ENCODE measurements at regions not wholly inside any gene's neighbourhood (a gene's known extent, or its start where the extent isn't known, plus 50 kb on each side); places are given as distances from the start of the nearest gene placed in this dataset.

DNA sequence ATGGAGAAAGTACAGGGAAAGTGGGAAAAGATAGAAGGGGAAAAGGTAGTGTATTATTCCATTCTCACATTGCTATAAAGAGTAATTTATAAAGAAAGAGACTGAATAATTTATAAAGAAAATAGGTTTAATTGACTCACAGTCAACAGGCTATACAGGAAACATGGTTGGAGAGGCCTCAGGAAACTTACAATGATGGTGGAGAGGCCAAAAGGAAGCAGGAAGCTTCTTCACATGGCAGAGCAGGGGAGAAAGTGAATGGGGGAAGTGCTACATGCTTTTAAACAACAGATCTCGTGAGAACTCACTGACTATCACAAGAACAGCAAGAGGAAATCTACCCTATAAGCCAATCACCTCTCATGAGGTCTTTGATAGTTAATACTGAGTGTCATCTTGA lies 725.0 kb upstream of the FLRT2 start:
- H2AFZ ChIP-seq (ENCODE audit: low read depth) = no peak overlapping the region
- H3K9ac ChIP-seq = no peak overlapping the region
- no peak overlapping the region for H3K4me2 ChIP-seq
- no peaks in the 10 kb centered on the region for H3K27me3 ChIP-seq (ENCODE audit: insufficient read depth, low read depth)
- no peaks in the 10 kb centered on the region for H3K4me1 ChIP-seq (ENCODE audit: low read depth, poor library complexity, severe bottlenecking)
- no peak overlapping the region for H3K27ac ChIP-seq
- no peaks in the 10 kb centered on the region for H3K79me2 ChIP-seq (ENCODE audit: insufficient read depth, low read depth)
- no peaks in the 10 kb centered on the region for H3K36me3 ChIP-seq (ENCODE audit: insufficient read depth)
- no peaks in the 10 kb centered on the region for H4K20me1 ChIP-seq (ENCODE audit: insufficient read depth)
- H3K4me3 ChIP-seq (IDR thresholded peaks at IDR 0.05; ENCODE audit: insufficient read depth, low read depth, low read length) = no peak overlapping the region
- TF ChIP-seq, protein P1, sequence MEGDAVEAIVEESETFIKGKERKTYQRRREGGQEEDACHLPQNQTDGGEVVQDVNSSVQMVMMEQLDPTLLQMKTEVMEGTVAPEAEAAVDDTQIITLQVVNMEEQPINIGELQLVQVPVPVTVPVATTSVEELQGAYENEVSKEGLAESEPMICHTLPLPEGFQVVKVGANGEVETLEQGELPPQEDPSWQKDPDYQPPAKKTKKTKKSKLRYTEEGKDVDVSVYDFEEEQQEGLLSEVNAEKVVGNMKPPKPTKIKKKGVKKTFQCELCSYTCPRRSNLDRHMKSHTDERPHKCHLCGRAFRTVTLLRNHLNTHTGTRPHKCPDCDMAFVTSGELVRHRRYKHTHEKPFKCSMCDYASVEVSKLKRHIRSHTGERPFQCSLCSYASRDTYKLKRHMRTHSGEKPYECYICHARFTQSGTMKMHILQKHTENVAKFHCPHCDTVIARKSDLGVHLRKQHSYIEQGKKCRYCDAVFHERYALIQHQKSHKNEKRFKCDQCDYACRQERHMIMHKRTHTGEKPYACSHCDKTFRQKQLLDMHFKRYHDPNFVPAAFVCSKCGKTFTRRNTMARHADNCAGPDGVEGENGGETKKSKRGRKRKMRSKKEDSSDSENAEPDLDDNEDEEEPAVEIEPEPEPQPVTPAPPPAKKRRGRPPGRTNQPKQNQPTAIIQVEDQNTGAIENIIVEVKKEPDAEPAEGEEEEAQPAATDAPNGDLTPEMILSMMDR (conservative IDR thresholded peaks at IDR 0.05; ENCODE audit: low read depth, low read length) = no peak

DNA sequence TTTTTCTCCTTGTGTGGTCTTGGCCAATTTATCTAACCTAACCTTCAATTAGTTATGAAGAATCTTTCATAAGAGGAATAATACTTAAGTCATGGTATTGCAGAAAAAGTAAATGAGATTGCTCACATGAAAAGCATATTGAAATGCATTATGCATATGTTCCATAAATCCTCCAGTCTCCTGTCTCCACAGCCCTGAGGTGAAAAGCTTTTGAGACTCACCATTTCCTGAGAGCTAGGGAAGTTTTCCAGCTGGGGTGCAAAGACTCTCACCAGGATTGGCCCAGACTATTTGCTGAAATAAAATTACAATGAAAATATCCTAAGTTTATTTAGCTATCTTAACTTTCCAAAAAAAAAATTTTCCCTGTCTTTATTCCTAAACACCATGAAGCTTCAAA lies 723.8 kb upstream of the FLRT2 start:
- TF ChIP-seq, protein P1 (conservative IDR thresholded peaks at IDR 0.05; ENCODE audit: low read depth, low read length) = no peak
- Histone ChIP-seq H2AFZ (ENCODE audit: low read depth) (no peak overlapping the region), H3K27me3 (ENCODE audit: insufficient read depth, low read depth) (no peaks in the 10 kb centered on the region), H3K36me3 (ENCODE audit: insufficient read depth) (no peaks in the 10 kb centered on the region), H4K20me1 (ENCODE audit: insufficient read depth) (no peaks in the 10 kb centered on the region), H3K4me3 (IDR thresholded peaks at IDR 0.05; ENCODE audit: insufficient read depth, low read depth, low read length) (no peak overlapping the region), H3K27ac (no peak overlapping the region), H3K79me2 (ENCODE audit: insufficient read depth, low read depth) (no peaks in the 10 kb centered on the region), H3K9ac (no peak overlapping the region), H3K4me1 (ENCODE audit: low read depth, poor library complexity, severe bottlenecking) (no peaks in the 10 kb centered on the region), H3K4me2 (no peak overlapping the region)

DNA sequence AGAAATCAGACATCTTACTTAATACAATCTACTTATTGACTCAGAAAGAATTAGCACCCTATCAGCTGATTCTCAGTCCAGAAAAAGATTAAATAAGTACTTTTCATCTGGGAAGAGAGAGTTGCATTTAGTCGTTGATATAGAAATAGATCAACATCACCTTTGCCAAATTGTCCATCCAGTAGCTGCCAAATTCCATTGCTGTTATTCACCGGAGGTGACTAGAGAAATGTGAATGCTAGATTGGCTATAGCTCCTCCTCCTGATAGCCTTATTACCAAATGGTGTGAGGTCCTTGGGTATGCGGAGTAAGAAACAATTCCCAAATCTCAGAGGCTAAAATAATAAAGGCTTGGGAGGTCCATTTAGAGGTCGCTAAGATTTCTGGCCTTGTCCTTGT lies 723.3 kb upstream of the FLRT2 start:
- Histone ChIP-seq H2AFZ (ENCODE audit: low read depth) (no peak overlapping the region), H3K79me2 (ENCODE audit: insufficient read depth, low read depth) (no peaks in the 10 kb centered on the region), H3K4me1 (ENCODE audit: low read depth, poor library complexity, severe bottlenecking) (no peaks in the 10 kb centered on the region), H4K20me1 (ENCODE audit: insufficient read depth) (no peaks in the 10 kb centered on the region), H3K27me3 (ENCODE audit: insufficient read depth, low read depth) (no peaks in the 10 kb centered on the region), H3K4me3 (IDR thresholded peaks at IDR 0.05; ENCODE audit: insufficient read depth, low read depth, low read length) (no peak overlapping the region), H3K4me2 (no peak overlapping the region), H3K36me3 (ENCODE audit: insufficient read depth) (no peaks in the 10 kb centered on the region), H3K9ac (no peak overlapping the region), H3K27ac (no peak overlapping the region)
- TF ChIP-seq, protein P1 (conservative IDR thresholded peaks at IDR 0.05; ENCODE audit: low read depth, low read length) = no peak

DNA sequence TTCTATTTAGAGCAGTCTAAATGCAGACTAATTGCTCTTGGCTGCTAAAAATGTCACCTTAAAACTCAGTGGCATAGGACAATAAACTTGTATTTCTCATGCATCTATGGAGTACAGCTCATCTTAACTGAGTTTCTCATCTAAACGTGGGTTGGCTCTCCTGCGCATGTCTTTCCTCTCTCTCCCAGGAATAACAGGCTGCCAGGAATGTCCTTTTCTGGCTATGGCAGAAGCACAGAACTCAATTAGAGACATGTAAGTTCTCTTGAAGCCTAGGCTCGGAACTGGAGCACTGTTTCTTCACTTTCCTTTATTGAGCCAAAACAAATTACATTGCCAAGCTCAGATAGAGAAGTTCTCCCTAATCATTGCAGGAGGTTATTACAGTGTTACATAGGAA lies 722.3 kb upstream of the FLRT2 start:
- Histone ChIP-seq H3K27me3 (ENCODE audit: insufficient read depth, low read depth) (no peaks in the 10 kb centered on the region), H3K36me3 (ENCODE audit: insufficient read depth) (no peaks in the 10 kb centered on the region), H3K4me1 (ENCODE audit: low read depth, poor library complexity, severe bottlenecking) (no peaks in the 10 kb centered on the region), H2AFZ (ENCODE audit: low read depth) (no peak overlapping the region), H3K27ac (no peak overlapping the region), H3K79me2 (ENCODE audit: insufficient read depth, low read depth) (no peaks in the 10 kb centered on the region), H3K4me3 (IDR thresholded peaks at IDR 0.05; ENCODE audit: insufficient read depth, low read depth, low read length) (no peak overlapping the region), H3K9ac (no peak overlapping the region), H3K4me2 (no peak overlapping the region), H4K20me1 (ENCODE audit: insufficient read depth) (no peaks in the 10 kb centered on the region)
- TF ChIP-seq, protein P1 (conservative IDR thresholded peaks at IDR 0.05; ENCODE audit: low read depth, low read length) = no peak

DNA sequence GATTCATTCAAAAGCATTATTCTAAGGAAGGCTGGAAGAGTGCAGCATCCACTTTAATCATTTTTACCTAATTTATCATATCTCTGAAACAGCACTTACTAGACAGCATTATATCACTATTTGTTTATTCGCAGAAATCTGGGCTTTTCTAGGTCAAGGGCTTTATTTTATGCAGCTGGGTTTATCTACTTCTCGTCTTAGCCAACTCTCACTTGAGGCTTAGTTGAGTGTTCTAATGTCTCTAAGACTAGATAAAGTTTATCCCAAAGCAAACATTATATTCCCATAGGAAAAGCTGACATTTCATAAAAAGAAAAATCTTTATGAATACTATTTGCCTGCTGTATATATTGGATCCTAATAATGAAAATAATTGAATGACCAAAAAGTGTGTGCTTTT lies 720.8 kb upstream of the FLRT2 start:
- no peaks in the 10 kb centered on the region for H3K27me3 ChIP-seq (ENCODE audit: insufficient read depth, low read depth)
- no peak overlapping the region for H3K9ac ChIP-seq
- no peaks in the 10 kb centered on the region for H4K20me1 ChIP-seq (ENCODE audit: insufficient read depth)
- H3K36me3 ChIP-seq (ENCODE audit: insufficient read depth) = no peaks in the 10 kb centered on the region
- TF ChIP-seq, protein P1 (conservative IDR thresholded peaks at IDR 0.05; ENCODE audit: low read depth, low read length) = no peak
- no peak overlapping the region for H3K27ac ChIP-seq
- H3K4me1 ChIP-seq (ENCODE audit: low read depth, poor library complexity, severe bottlenecking) = no peaks in the 10 kb centered on the region
- H3K79me2 ChIP-seq (ENCODE audit: insufficient read depth, low read depth) = no peaks in the 10 kb centered on the region
- H2AFZ ChIP-seq (ENCODE audit: low read depth) = no peak overlapping the region
- H3K4me2 ChIP-seq = no peak overlapping the region
- no peak overlapping the region for H3K4me3 ChIP-seq (IDR thresholded peaks at IDR 0.05; ENCODE audit: insufficient read depth, low read depth, low read length)
